ENCODE measurements at regions not wholly inside any gene's neighbourhood (a gene's known extent, or its start where the extent isn't known, plus 50 kb on each side); places are given as distances from the start of the nearest gene placed in this dataset.

DNA sequence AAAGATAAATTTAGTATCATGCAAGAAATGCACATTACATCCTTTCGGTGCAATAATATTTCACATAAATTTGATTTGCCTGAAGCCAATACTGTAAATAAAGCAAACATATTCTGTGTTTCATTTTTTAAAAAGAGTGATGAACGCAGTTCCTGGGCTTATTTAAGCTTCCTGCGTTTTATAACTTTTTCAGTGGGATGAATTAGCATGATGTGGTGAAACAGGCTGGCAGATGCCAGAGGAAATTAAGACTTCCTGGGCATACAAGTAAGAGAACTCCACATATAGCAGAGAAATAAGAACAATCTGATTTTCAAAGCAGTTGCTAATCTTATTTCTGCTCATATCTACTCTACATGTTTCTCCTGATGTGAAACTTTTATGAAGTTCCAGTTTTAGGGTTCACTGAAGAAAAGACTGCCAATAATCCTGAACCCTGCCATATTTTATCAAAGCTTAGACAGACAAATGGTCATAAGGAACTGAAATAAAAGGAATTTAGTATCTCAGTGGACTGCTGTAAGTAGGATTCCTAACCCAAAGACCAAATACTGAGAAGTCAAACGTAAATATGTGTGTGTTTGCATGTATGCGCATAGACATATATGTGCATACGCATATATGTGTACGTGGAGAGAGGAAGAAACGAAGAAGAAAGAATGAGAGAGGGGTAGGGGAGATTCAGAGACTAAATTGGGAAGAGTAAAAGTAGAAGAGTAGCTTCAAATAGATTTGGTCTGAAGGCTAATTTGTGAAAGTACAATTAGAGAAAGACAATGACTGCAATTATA lies 628.6 kb upstream of the CCDC54 start:
- CTCF ChIA-PET: no interaction called here
- no peaks in the 10 kb centered on the region for H3K9me3 ChIP-seq (ENCODE audit: control insufficient read depth, insufficient read depth, low read length)
- POLR2A ChIA-PET: no interaction called here
- TF ChIP-seq, protein P1, sequence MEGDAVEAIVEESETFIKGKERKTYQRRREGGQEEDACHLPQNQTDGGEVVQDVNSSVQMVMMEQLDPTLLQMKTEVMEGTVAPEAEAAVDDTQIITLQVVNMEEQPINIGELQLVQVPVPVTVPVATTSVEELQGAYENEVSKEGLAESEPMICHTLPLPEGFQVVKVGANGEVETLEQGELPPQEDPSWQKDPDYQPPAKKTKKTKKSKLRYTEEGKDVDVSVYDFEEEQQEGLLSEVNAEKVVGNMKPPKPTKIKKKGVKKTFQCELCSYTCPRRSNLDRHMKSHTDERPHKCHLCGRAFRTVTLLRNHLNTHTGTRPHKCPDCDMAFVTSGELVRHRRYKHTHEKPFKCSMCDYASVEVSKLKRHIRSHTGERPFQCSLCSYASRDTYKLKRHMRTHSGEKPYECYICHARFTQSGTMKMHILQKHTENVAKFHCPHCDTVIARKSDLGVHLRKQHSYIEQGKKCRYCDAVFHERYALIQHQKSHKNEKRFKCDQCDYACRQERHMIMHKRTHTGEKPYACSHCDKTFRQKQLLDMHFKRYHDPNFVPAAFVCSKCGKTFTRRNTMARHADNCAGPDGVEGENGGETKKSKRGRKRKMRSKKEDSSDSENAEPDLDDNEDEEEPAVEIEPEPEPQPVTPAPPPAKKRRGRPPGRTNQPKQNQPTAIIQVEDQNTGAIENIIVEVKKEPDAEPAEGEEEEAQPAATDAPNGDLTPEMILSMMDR (IDR thresholded peaks at IDR 0.05; ENCODE audit: low read depth, low read length): no peak
- no peak for DNase-seq (ENCODE audit: low read depth, low spot score)
- no peak overlapping the region for H3K27ac ChIP-seq (ENCODE audit: low read depth, low read length)
- H3K27me3 ChIP-seq (ENCODE audit: control insufficient read depth, insufficient read depth, low read length): no peaks in the 10 kb centered on the region
- no peak overlapping the region for H3K4me3 ChIP-seq (ENCODE audit: low read depth, low read length)

DNA sequence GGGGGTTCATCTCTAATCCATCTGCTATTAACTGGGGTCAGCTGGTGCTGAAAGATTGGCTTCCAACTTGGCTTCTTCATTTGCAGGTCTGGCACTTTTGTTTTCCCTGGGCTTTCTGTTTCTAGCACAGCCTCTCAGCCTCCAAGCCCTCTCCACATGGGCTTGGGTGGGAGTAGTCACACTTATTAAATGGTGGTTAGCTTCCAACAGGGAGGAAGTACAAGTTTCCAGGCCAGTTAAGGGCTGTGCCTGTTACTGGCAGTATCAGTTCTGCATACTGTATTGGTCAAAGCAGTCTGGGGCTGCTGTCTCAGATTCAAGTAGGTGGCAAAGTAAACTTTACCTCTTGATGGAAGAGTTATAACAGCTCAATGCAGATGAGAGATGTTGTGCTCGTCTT lies 627.1 kb upstream of the CCDC54 start:
- Histone ChIP-seq H3K4me3 (ENCODE audit: low read depth, low read length) (no peak overlapping the region), H3K27ac (ENCODE audit: low read depth, low read length) (no peak overlapping the region), H3K27me3 (ENCODE audit: control insufficient read depth, insufficient read depth, low read length) (no peaks in the 10 kb centered on the region), H3K9me3 (ENCODE audit: control insufficient read depth, insufficient read depth, low read length) (no peaks in the 10 kb centered on the region)
- POLR2A ChIA-PET: no interaction called here
- DNase-seq (ENCODE audit: low read depth, low spot score): no peak
- TF ChIP-seq, protein P1 (IDR thresholded peaks at IDR 0.05; ENCODE audit: low read depth, low read length): no peak
- CTCF ChIA-PET: interaction anchor here (0.6 kb wide), 1 partner anchor 1339 kb away, joined by 3 read pairs; no protein-coding TSS in a partner anchor

DNA sequence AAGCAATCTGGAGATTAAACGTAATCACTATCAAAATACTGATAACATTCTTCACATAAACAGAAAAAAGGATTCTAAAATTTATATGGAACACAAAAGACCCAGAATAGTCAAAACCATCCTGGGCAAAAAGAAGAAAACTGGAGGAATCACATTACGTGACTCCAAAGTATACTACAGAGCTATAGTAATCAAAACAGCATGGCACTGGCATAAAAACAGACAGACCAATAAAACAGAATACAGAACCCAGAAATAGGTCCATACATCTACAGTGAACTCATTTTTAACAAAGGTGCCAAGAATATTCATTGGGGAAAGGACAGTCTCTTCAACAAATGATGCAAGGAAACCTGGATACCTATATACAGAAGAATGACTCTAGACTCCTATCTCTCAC lies 621.9 kb upstream of the CCDC54 start:
- POLR2A ChIA-PET: no interaction called here
- H3K27ac ChIP-seq (ENCODE audit: low read depth, low read length): no peak overlapping the region
- H3K4me3 ChIP-seq (ENCODE audit: low read depth, low read length): no peak overlapping the region
- no peaks in the 10 kb centered on the region for H3K9me3 ChIP-seq (ENCODE audit: control insufficient read depth, insufficient read depth, low read length)
- no peaks in the 10 kb centered on the region for H3K27me3 ChIP-seq (ENCODE audit: control insufficient read depth, insufficient read depth, low read length)
- DNase-seq (ENCODE audit: low read depth, low spot score): no peak
- CTCF ChIA-PET: no interaction called here
- TF ChIP-seq, protein P1 (IDR thresholded peaks at IDR 0.05; ENCODE audit: low read depth, low read length): no peak

DNA sequence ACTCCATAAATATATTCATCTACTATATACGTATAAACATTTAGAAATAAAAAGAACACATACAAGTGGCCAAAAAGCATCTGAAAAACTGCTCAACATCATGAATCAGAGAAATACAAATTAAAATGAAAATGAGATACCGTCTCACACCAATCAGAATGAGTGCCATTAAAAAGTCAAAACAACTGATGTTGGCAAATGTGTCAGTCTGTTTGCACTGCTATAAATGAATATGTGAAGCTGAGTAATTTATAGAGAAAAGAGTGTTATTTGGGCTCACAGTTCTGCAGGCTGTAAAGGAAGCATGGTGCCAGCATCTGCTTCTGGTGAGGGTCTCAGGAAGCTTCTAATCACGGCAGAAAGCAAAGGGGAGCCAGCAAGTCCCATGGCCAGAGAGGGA lies 620.3 kb upstream of the CCDC54 start:
- no peaks in the 10 kb centered on the region for H3K9me3 ChIP-seq (ENCODE audit: control insufficient read depth, insufficient read depth, low read length)

DNA sequence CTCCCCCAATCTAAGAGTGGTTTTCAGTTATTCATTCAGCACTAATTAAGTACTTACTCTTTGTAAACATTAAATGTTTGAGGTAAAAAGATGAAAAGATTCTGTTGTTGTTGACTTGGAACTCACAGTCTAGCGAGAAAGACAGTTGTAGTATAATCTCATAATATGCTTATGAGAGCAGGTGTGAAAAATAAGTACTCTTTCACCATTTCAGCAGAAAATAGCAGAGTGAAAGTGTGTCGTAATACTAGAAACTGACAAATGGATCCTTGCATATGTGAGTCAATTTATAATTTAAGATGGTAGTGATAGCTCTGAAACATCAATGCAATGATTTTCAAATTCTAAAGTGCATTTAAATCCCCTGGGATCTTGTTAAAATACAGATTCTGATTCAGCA lies 618.8 kb upstream of the CCDC54 start:
- H3K27ac ChIP-seq (ENCODE audit: low read depth, low read length): no peak overlapping the region
- H3K27me3 ChIP-seq (ENCODE audit: control insufficient read depth, insufficient read depth, low read length): no peaks in the 10 kb centered on the region
- ChIA-PET CTCF (no interaction called here), POLR2A (no interaction called here)
- TF ChIP-seq, protein P1 (IDR thresholded peaks at IDR 0.05; ENCODE audit: low read depth, low read length): no peak
- H3K9me3 ChIP-seq (ENCODE audit: control insufficient read depth, insufficient read depth, low read length): no peaks in the 10 kb centered on the region
- H3K4me3 ChIP-seq (ENCODE audit: low read depth, low read length): no peak overlapping the region
- no peak for DNase-seq (ENCODE audit: low read depth, low spot score)

More for the DNA sequence above, 620.3 kb upstream of the CCDC54 start:
- Histone ChIP-seq H3K27me3 (ENCODE audit: control insufficient read depth, insufficient read depth, low read length) (no peaks in the 10 kb centered on the region), H3K27ac (ENCODE audit: low read depth, low read length) (no peak overlapping the region), H3K4me3 (ENCODE audit: low read depth, low read length) (no peak overlapping the region)
- TF ChIP-seq, protein P1 (IDR thresholded peaks at IDR 0.05; ENCODE audit: low read depth, low read length): no peak
- ChIA-PET CTCF (no interaction called here), POLR2A (no interaction called here)
- DNase-seq (ENCODE audit: low read depth, low spot score): no peak
